ENCODE measurements at regions not wholly inside any gene's neighbourhood (a gene's known extent, or its start where the extent isn't known, plus 50 kb on each side); places are given as distances from the start of the nearest gene placed in this dataset.

DNA sequence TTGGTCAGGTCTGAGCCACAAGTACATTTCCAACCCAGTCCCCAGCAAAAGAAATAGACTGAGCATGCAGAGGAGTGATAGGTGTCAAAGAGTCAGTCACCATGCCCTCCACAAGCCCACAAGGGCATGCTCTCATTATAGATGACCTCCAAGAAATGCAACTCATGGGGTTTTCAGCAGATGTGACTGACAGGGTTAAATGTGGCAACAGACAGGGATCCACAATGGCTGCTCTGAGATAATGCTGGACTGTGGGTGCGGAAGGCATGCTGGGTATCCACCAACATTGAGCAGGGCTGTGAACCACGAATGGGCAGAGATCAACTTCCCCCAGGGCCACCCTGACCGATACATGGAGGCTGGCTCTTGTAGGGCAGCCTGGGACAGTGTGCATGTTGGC lies 115.8 kb downstream of the BCOR start:
- Histone ChIP-seq H3K27me3 (ENCODE audit: control insufficient read depth in 4 of 4, insufficient read depth in 4 of 4, low read length in 3 of 4) (no peaks in the 10 kb centered on the region), H3K9me3 (ENCODE audit: control insufficient read depth in 4 of 4, low read length in 3 of 4) (no peaks in the 10 kb centered on the region), H3K9ac (ENCODE audit: low read depth in 1 of 2, low read length in 2 of 2) (no peak overlapping the region), H3K4me3 (ENCODE audit: low read depth in 1 of 3, low read length in 3 of 3) (no peak overlapping the region), H3K27ac (ENCODE audit: low read depth in 1 of 2, low read length in 2 of 2) (no peak overlapping the region), H3K36me3 (ENCODE audit: control insufficient read depth in 4 of 4, insufficient read depth in 3 of 4, low read depth in 1 of 4, low read length in 3 of 4) (no peaks in the 10 kb centered on the region), H3K4me1 (ENCODE audit: control insufficient read depth in 4 of 4, insufficient read depth in 4 of 4, low read length in 3 of 4) (no peaks in the 10 kb centered on the region)
- DNase-seq (ENCODE audit: low spot score), result no peak
- TF ChIP-seq, protein P1, sequence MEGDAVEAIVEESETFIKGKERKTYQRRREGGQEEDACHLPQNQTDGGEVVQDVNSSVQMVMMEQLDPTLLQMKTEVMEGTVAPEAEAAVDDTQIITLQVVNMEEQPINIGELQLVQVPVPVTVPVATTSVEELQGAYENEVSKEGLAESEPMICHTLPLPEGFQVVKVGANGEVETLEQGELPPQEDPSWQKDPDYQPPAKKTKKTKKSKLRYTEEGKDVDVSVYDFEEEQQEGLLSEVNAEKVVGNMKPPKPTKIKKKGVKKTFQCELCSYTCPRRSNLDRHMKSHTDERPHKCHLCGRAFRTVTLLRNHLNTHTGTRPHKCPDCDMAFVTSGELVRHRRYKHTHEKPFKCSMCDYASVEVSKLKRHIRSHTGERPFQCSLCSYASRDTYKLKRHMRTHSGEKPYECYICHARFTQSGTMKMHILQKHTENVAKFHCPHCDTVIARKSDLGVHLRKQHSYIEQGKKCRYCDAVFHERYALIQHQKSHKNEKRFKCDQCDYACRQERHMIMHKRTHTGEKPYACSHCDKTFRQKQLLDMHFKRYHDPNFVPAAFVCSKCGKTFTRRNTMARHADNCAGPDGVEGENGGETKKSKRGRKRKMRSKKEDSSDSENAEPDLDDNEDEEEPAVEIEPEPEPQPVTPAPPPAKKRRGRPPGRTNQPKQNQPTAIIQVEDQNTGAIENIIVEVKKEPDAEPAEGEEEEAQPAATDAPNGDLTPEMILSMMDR (IDR thresholded peaks at IDR 0.05; ENCODE audit: low read depth, low read length, missing input control), result no peak
- TF ChIP-seq, protein P2, sequence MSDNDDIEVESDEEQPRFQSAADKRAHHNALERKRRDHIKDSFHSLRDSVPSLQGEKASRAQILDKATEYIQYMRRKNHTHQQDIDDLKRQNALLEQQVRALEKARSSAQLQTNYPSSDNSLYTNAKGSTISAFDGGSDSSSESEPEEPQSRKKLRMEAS (IDR thresholded peaks at IDR 0.05), result no peak
- TF ChIP-seq, protein P3, sequence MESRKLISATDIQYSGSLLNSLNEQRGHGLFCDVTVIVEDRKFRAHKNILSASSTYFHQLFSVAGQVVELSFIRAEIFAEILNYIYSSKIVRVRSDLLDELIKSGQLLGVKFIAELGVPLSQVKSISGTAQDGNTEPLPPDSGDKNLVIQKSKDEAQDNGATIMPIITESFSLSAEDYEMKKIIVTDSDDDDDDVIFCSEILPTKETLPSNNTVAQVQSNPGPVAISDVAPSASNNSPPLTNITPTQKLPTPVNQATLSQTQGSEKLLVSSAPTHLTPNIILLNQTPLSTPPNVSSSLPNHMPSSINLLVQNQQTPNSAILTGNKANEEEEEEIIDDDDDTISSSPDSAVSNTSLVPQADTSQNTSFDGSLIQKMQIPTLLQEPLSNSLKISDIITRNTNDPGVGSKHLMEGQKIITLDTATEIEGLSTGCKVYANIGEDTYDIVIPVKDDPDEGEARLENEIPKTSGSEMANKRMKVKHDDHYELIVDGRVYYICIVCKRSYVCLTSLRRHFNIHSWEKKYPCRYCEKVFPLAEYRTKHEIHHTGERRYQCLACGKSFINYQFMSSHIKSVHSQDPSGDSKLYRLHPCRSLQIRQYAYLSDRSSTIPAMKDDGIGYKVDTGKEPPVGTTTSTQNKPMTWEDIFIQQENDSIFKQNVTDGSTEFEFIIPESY (IDR thresholded peaks at IDR 0.05), result no peak
- TF ChIP-seq RXRA (IDR thresholded peaks at IDR 0.05), result no peak
- TF ChIP-seq HNF4A (conservative IDR thresholded peaks at IDR 0.05), result no peak
- TF ChIP-seq HNF4G (IDR thresholded peaks at IDR 0.05), result no peak
- TF ChIP-seq FOXA2 (IDR thresholded peaks at IDR 0.05), result no peak
- no peak for TF ChIP-seq TAF1 (conservative IDR thresholded peaks at IDR 0.05)
- TF ChIP-seq YY1 (IDR thresholded peaks at IDR 0.05), result no peak
- WGBS, result 96% methylated on average over 3 of the region's 3 CpGs

DNA sequence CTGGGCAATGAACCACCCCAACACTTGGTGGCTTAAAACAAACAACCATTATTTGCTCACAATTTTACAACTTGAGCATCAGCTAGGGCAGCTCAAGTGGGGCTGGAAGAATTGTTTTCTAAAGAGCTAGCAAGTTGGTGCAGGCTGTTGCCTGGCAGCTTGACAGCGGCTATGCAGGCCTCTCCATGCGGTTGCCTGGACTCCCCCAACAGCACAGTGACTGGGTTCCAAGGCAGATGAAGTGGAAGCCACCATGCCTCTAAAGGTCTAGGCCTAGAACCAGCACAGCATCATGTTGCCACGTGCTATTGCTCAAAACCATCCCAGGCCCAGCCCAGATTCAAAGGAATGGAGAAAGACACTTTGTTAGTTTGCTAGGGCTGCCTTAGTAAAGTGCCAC lies 114.8 kb downstream of the BCOR start:
- no peak overlapping the region for H3K9ac ChIP-seq (ENCODE audit: low read depth in 1 of 2, low read length in 2 of 2)
- TF ChIP-seq RAD21 (IDR thresholded peaks at IDR 0.05), result no peak
- no peaks in the 10 kb centered on the region for H3K27me3 ChIP-seq (ENCODE audit: control insufficient read depth in 4 of 4, insufficient read depth in 4 of 4, low read length in 3 of 4)
- no peak for DNase-seq (ENCODE audit: low spot score)
- 95% methylated on average over 3 of the region's 3 CpGs for WGBS
- no peak overlapping the region for H3K4me3 ChIP-seq (ENCODE audit: low read depth in 1 of 3, low read length in 3 of 3)
- no peaks in the 10 kb centered on the region for H3K36me3 ChIP-seq (ENCODE audit: control insufficient read depth in 4 of 4, insufficient read depth in 3 of 4, low read depth in 1 of 4, low read length in 3 of 4)
- no peaks in the 10 kb centered on the region for H3K4me1 ChIP-seq (ENCODE audit: control insufficient read depth in 4 of 4, insufficient read depth in 4 of 4, low read length in 3 of 4)
- H3K9me3 ChIP-seq (ENCODE audit: control insufficient read depth in 4 of 4, low read length in 3 of 4), result no peaks in the 10 kb centered on the region
- H3K27ac ChIP-seq (ENCODE audit: low read depth in 1 of 2, low read length in 2 of 2), result no peak overlapping the region

DNA sequence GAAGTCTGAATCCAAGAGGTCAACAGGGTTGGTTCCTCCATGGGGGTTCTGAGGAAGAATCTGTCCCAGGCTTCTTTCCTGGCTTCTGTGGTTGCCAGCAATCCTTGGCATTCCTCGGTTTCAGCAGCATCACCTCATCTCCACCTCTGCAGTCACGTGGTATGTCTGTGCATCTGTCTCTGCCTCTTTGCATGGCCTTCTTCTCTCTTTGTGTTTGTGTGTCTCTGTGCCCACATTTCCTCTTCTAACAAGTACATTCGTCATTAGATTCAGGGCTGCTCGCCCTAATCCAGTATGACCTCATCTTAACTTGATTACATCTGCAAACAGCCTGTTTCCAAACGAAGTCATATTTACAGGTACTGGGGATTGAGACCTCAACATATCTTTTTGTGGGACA lies 114.0 kb downstream of the BCOR start:
- Histone ChIP-seq H3K9ac (ENCODE audit: low read depth in 1 of 2, low read length in 2 of 2) (no peak overlapping the region), H3K36me3 (ENCODE audit: control insufficient read depth in 4 of 4, insufficient read depth in 3 of 4, low read depth in 1 of 4, low read length in 3 of 4) (no peaks in the 10 kb centered on the region), H3K4me3 (ENCODE audit: low read depth in 1 of 3, low read length in 3 of 3) (no peak overlapping the region), H3K27ac (ENCODE audit: low read depth in 1 of 2, low read length in 2 of 2) (no peak overlapping the region), H3K4me1 (ENCODE audit: control insufficient read depth in 4 of 4, insufficient read depth in 4 of 4, low read length in 3 of 4) (no peaks in the 10 kb centered on the region), H3K9me3 (ENCODE audit: control insufficient read depth in 4 of 4, low read length in 3 of 4) (no peaks in the 10 kb centered on the region), H3K27me3 (ENCODE audit: control insufficient read depth in 4 of 4, insufficient read depth in 4 of 4, low read length in 3 of 4) (no peaks in the 10 kb centered on the region)
- DNase-seq (ENCODE audit: low spot score), result no peak
- TF ChIP-seq, protein P3 (IDR thresholded peaks at IDR 0.05), result no peak
- TF ChIP-seq HNF4G (IDR thresholded peaks at IDR 0.05), result no peak
- no peak for TF ChIP-seq JUND (IDR thresholded peaks at IDR 0.05)
- TF ChIP-seq SP1 (IDR thresholded peaks at IDR 0.05), result no peak
- TF ChIP-seq, protein P4, sequence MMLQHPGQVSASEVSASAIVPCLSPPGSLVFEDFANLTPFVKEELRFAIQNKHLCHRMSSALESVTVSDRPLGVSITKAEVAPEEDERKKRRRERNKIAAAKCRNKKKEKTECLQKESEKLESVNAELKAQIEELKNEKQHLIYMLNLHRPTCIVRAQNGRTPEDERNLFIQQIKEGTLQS (IDR thresholded peaks at IDR 0.05), result no peak
- no peak for TF ChIP-seq FOXA2 (IDR thresholded peaks at IDR 0.05)
- TF ChIP-seq, protein P5, sequence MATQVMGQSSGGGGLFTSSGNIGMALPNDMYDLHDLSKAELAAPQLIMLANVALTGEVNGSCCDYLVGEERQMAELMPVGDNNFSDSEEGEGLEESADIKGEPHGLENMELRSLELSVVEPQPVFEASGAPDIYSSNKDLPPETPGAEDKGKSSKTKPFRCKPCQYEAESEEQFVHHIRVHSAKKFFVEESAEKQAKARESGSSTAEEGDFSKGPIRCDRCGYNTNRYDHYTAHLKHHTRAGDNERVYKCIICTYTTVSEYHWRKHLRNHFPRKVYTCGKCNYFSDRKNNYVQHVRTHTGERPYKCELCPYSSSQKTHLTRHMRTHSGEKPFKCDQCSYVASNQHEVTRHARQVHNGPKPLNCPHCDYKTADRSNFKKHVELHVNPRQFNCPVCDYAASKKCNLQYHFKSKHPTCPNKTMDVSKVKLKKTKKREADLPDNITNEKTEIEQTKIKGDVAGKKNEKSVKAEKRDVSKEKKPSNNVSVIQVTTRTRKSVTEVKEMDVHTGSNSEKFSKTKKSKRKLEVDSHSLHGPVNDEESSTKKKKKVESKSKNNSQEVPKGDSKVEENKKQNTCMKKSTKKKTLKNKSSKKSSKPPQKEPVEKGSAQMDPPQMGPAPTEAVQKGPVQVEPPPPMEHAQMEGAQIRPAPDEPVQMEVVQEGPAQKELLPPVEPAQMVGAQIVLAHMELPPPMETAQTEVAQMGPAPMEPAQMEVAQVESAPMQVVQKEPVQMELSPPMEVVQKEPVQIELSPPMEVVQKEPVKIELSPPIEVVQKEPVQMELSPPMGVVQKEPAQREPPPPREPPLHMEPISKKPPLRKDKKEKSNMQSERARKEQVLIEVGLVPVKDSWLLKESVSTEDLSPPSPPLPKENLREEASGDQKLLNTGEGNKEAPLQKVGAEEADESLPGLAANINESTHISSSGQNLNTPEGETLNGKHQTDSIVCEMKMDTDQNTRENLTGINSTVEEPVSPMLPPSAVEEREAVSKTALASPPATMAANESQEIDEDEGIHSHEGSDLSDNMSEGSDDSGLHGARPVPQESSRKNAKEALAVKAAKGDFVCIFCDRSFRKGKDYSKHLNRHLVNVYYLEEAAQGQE (IDR thresholded peaks at IDR 0.05), result no peak
- TF ChIP-seq FOXA1 (IDR thresholded peaks at IDR 0.05), result no peak
- 60% methylated on average over 5 of the region's 5 CpGs for WGBS
